ENCODE measurements at regions not wholly inside any gene's neighbourhood (a gene's known extent, or its start where the extent isn't known, plus 50 kb on each side); places are given as distances from the start of the nearest gene placed in this dataset.

GRCh38 chr16:66079671-66080334 lies 286.7 kb upstream of the CDH5 start:
- no peak for DNase-seq (ENCODE audit: low read depth in 2 of 3, low spot score in 2 of 3)

GRCh38 chr16:66070140-66070917 lies 296.2 kb upstream of the CDH5 start:
- no peak for DNase-seq (ENCODE audit: low read depth in 2 of 3, low spot score in 2 of 3)

- no peak for DNase-seq (ENCODE audit: low read depth in 2 of 3, low spot score in 2 of 3)
These were observed 296.9 kb upstream of the CDH5 start for GRCh38 chr16:66069587-66069986.

GRCh38 chr16:66066404-66066803 lies 300.1 kb upstream of the CDH5 start:
- no peak for DNase-seq (ENCODE audit: low read depth in 2 of 3, low spot score in 2 of 3)

GRCh38 chr16:66065925-66066324 lies 300.6 kb upstream of the CDH5 start:
- DNase-seq (ENCODE audit: low read depth in 2 of 3, low spot score in 2 of 3), result no peak

GRCh38 chr16:66064801-66065530 lies 301.5 kb upstream of the CDH5 start:
- DNase-seq (ENCODE audit: low read depth in 2 of 3, low spot score in 2 of 3), result no peak

- DNase-seq (ENCODE audit: low read depth in 2 of 3, low spot score in 2 of 3), result no peak
These were observed 307.7 kb upstream of the CDH5 start for GRCh38 chr16:66058832-66059231.

GRCh38 chr16:66058172-66058691 lies 308.3 kb upstream of the CDH5 start:
- DNase-seq (ENCODE audit: low read depth in 2 of 3, low spot score in 2 of 3), result no peak

- DNase-seq (ENCODE audit: low read depth in 2 of 3, low spot score in 2 of 3), result no peak
These were observed 309.4 kb upstream of the CDH5 start for GRCh38 chr16:66057057-66057456.

- no peak for DNase-seq (ENCODE audit: low read depth in 2 of 3, low spot score in 2 of 3)
These were observed 312.4 kb upstream of the CDH5 start for GRCh38 chr16:66054095-66054494.

GRCh38 chr16:66052745-66053144 lies 313.7 kb upstream of the CDH5 start:
- no peak for DNase-seq (ENCODE audit: low read depth in 2 of 3, low spot score in 2 of 3)

- DNase-seq (ENCODE audit: low read depth in 2 of 3, low spot score in 2 of 3), result no peak
These were observed 315.5 kb upstream of the CDH5 start for GRCh38 chr16:66050991-66051390.

- DNase-seq (ENCODE audit: low read depth in 2 of 3, low spot score in 2 of 3), result no peak
These were observed 316.6 kb upstream of the CDH5 start for GRCh38 chr16:66049865-66050264.

GRCh38 chr16:66045626-66046025 lies 320.9 kb upstream of the CDH5 start:
- DNase-seq (ENCODE audit: low read depth in 2 of 3, low spot score in 2 of 3), result no peak

GRCh38 chr16:66044556-66044955 lies 321.9 kb upstream of the CDH5 start:
- DNase-seq (ENCODE audit: low read depth in 2 of 3, low spot score in 2 of 3), result no peak

- DNase-seq (ENCODE audit: low read depth in 2 of 3, low spot score in 2 of 3), result no peak
These were observed 322.4 kb upstream of the CDH5 start for GRCh38 chr16:66044089-66044488.

GRCh38 chr16:66043326-66043725 lies 323.2 kb upstream of the CDH5 start:
- DNase-seq (ENCODE audit: low read depth in 2 of 3, low spot score in 2 of 3), result no peak

GRCh38 chr16:66042341-66042740 lies 324.1 kb upstream of the CDH5 start:
- DNase-seq (ENCODE audit: low read depth in 2 of 3, low spot score in 2 of 3), result no peak

- DNase-seq (ENCODE audit: low read depth in 2 of 3, low spot score in 2 of 3), result no peak
These were observed 324.6 kb upstream of the CDH5 start for GRCh38 chr16:66041907-66042306.

- no peak for DNase-seq (ENCODE audit: low read depth in 2 of 3, low spot score in 2 of 3)
These were observed 326.7 kb upstream of the CDH5 start for GRCh38 chr16:66039793-66040192.

Measured in hematopoietic multipotent progenitor cell (in vitro differentiated cells).